Mesendoderm (in vitro differentiated cells): ENCODE measurements at regions not wholly inside any gene's neighbourhood (a gene's known extent, or its start where the extent isn't known, plus 50 kb on each side); places are given as distances from the start of the nearest gene placed in this dataset.

Experiments
- DNase-seq: peaks from one replicate; pipeline ENCODE4 v3.0.0; 2013
- H2AK5ac ChIP-seq: 2 replicates; pipeline ENCODE4 v1.6.1; 2013; ENCODE audit warnings: low read length, inconsistent platforms
- H2BK120ac ChIP-seq: 2 replicates; pipeline ENCODE4 v1.6.1; 2013; ENCODE audit warnings: low read depth, mild to moderate bottlenecking, low read length, moderate library complexity, mixed read lengths
- H2BK15ac ChIP-seq: replicated peaks from 2 replicates; pipeline ENCODE4 v1.6.1; 2013; ENCODE audit warnings: low read depth, mild to moderate bottlenecking, moderate library complexity
- H2BK5ac ChIP-seq: 2 replicates; pipeline ENCODE4 v1.6.1; 2013; ENCODE audit warnings: low read length, inconsistent platforms
- H3K18ac ChIP-seq: 2 replicates; pipeline ENCODE4 v1.6.1; 2013; ENCODE audit warnings: mild to moderate bottlenecking, low read length, mixed read lengths
- H3K23ac ChIP-seq: one replicate; pipeline ENCODE4 v1.6.1; 2013; ENCODE audit warnings: low read length
- H3K27ac ChIP-seq: 2 replicates; pipeline ENCODE4 v1.5.1; 2013; ENCODE audit warnings: low read depth, mild to moderate bottlenecking, inconsistent platforms, low read length, moderate library complexity
- H3K27me3 ChIP-seq: 2 replicates; pipeline ENCODE4 v1.6.1; 2013; ENCODE audit warnings: low read length, control low read depth, mild to moderate bottlenecking, inconsistent platforms; ENCODE audit not compliant: insufficient read depth, poor library complexity
- H3K36me3 ChIP-seq: 2 replicates; pipeline ENCODE4 v1.6.1; 2013; ENCODE audit warnings: low read length, inconsistent platforms; ENCODE audit not compliant: control insufficient read depth, insufficient read depth
- H3K4ac ChIP-seq: one replicate; pipeline ENCODE4 v1.6.1; 2013; ENCODE audit warnings: low read depth, mild to moderate bottlenecking, low read length, moderate library complexity
- H3K4me1 ChIP-seq: 2 replicates; pipeline ENCODE4 v1.6.1; 2013; ENCODE audit warnings: low read depth, low read length, inconsistent platforms; ENCODE audit not compliant: control insufficient read depth
- H3K4me2 ChIP-seq: 2 replicates; pipeline ENCODE4 v1.6.1; 2013; ENCODE audit warnings: low read length
- H3K4me3 ChIP-seq: 2 replicates; pipeline ENCODE4 v1.5.1; 2013; ENCODE audit warnings: mild to moderate bottlenecking, low read length
- H3K56ac ChIP-seq: one replicate; pipeline ENCODE4 v1.6.1; 2013; ENCODE audit warnings: low read length
- H3K79me1 ChIP-seq: 2 replicates; pipeline ENCODE4 v1.6.1; 2013; ENCODE audit warnings: low read length, inconsistent platforms
- H3K79me2 ChIP-seq: 2 replicates; pipeline ENCODE4 v1.6.1; 2013; ENCODE audit warnings: mild to moderate bottlenecking, low read length; ENCODE audit not compliant: control insufficient read depth, insufficient read depth
- H3K9ac ChIP-seq: 2 replicates; pipeline ENCODE4 v1.6.1; 2013; ENCODE audit warnings: low read length, inconsistent platforms
- H4K5ac ChIP-seq: one replicate; pipeline ENCODE4 v1.6.1; 2013; ENCODE audit warnings: low read length
- H4K8ac ChIP-seq: one replicate; pipeline ENCODE4 v1.6.1; 2013; ENCODE audit warnings: low read depth, mild to moderate bottlenecking, control low read depth, low read length, moderate library complexity
- WGBS: extraction: QIAGEN DNeasy Blood & Tissue Kit; methylation state at CpG from one replicate; pipeline ENCODE4 v1.1.7; 2013; ENCODE audit warnings: low lambda C conversion rate, missing lambda C conversion rate; ENCODE audit not compliant: insufficient coverage; ENCODE audit errors: extremely low coverage; 5-methylcytosine and 5-hydroxymethylcytosine counted together

- Histone ChIP-seq H3K36me3 (no peaks in the 10 kb centered on the region), H3K4me1 (no peaks in the 10 kb centered on the region), H3K9ac (no peak overlapping the region), H2AK5ac (no peak overlapping the region), H3K79me2 (no peaks in the 10 kb centered on the region), H2BK5ac (no peak overlapping the region), H3K4ac (peak overlapping the region; percentile 31), H3K18ac (no peak overlapping the region), H3K23ac (no peak overlapping the region), H3K27me3 (no peaks in the 10 kb centered on the region), H4K8ac (no peak overlapping the region), H3K56ac (no peak overlapping the region), H2BK120ac (no peak overlapping the region), H4K5ac (no peak overlapping the region), H3K4me2 (no peak overlapping the region), H2BK15ac (no peak overlapping the region), H3K79me1 (no peaks in the 10 kb centered on the region), H3K27ac (no peak overlapping the region), H3K4me3 (no peak overlapping the region)
- no CpG with 5 or more reads among the region's 4 CpGs for WGBS
- no peak for DNase-seq
Observed at GRCh38 chr11:128239306-128239705, 348.1 kb downstream of the ETS1 start.

GRCh38 chr11:128238521-128239265, 348.7 kb downstream of the ETS1 start:
- no peak overlapping the region for H2BK120ac ChIP-seq
- H3K4ac ChIP-seq = no peak overlapping the region
- no CpG with 5 or more reads among the region's 1 CpG for WGBS
- no peak overlapping the region for H2AK5ac ChIP-seq
- H3K4me1 ChIP-seq = no peaks in the 10 kb centered on the region
- H3K36me3 ChIP-seq = no peaks in the 10 kb centered on the region
- H3K79me2 ChIP-seq = no peaks in the 10 kb centered on the region
- H3K9ac ChIP-seq = no peak overlapping the region
- no peak overlapping the region for H3K23ac ChIP-seq
- H2BK5ac ChIP-seq = no peak overlapping the region
- H3K56ac ChIP-seq = no peak overlapping the region
- no peak overlapping the region for H2BK15ac ChIP-seq
- no peak overlapping the region for H3K4me2 ChIP-seq
- no peaks in the 10 kb centered on the region for H3K79me1 ChIP-seq
- H3K4me3 ChIP-seq = no peak overlapping the region
- no peak overlapping the region for H4K5ac ChIP-seq
- no peaks in the 10 kb centered on the region for H3K27me3 ChIP-seq
- H4K8ac ChIP-seq = no peak overlapping the region
- no peak overlapping the region for H3K27ac ChIP-seq
- DNase-seq = no peak
- no peak overlapping the region for H3K18ac ChIP-seq

- no peak overlapping the region for H3K18ac ChIP-seq
- no peak overlapping the region for H3K56ac ChIP-seq
- H3K23ac ChIP-seq = no peak overlapping the region
- no peak overlapping the region for H3K27ac ChIP-seq
- H2BK5ac ChIP-seq = no peak overlapping the region
- DNase-seq = no peak
- H3K9ac ChIP-seq = no peak overlapping the region
- no peaks in the 10 kb centered on the region for H3K36me3 ChIP-seq
- H3K4me2 ChIP-seq = no peak overlapping the region
- H3K79me1 ChIP-seq = no peaks in the 10 kb centered on the region
- no peak overlapping the region for H4K5ac ChIP-seq
- H3K79me2 ChIP-seq = no peaks in the 10 kb centered on the region
- no peak overlapping the region for H2AK5ac ChIP-seq
- no peak overlapping the region for H2BK15ac ChIP-seq
- H3K4me1 ChIP-seq = no peaks in the 10 kb centered on the region
- H3K27me3 ChIP-seq = no peaks in the 10 kb centered on the region
- no peak overlapping the region for H4K8ac ChIP-seq
- no peak overlapping the region for H3K4me3 ChIP-seq
- no CpG with 5 or more reads among the region's 49 CpGs for WGBS
- H2BK120ac ChIP-seq = no peak overlapping the region
- no peak overlapping the region for H3K4ac ChIP-seq
Observed at GRCh38 chr11:128236506-128237498, 350.6 kb downstream of the ETS1 start.

GRCh38 chr11:128235958-128236357, 351.4 kb downstream of the ETS1 start:
- WGBS = no CpG with 5 or more reads among the region's 4 CpGs
- DNase-seq = no peak

GRCh38 chr11:128235426-128235825, 351.9 kb downstream of the ETS1 start:
- Histone ChIP-seq H3K4me3 (no peak overlapping the region), H3K23ac (no peak overlapping the region), H3K79me1 (no peaks in the 10 kb centered on the region), H3K27ac (no peak overlapping the region), H4K8ac (no peak overlapping the region), H2BK15ac (no peak overlapping the region), H2AK5ac (no peak overlapping the region), H3K79me2 (no peaks in the 10 kb centered on the region), H2BK5ac (no peak overlapping the region), H3K27me3 (no peaks in the 10 kb centered on the region), H4K5ac (no peak overlapping the region), H2BK120ac (no peak overlapping the region), H3K4me1 (no peaks in the 10 kb centered on the region), H3K18ac (no peak overlapping the region), H3K56ac (no peak overlapping the region), H3K9ac (no peak overlapping the region), H3K36me3 (no peaks in the 10 kb centered on the region), H3K4ac (no peak overlapping the region), H3K4me2 (no peak overlapping the region)
- peak; percentile 15 for DNase-seq
- no CpG with 5 or more reads among the region's 3 CpGs for WGBS

More at GRCh38 chr11:128235958-128236357, 351.4 kb downstream of the ETS1 start:
- H2AK5ac ChIP-seq = no peak overlapping the region
- no peak overlapping the region for H3K27ac ChIP-seq
- no peaks in the 10 kb centered on the region for H3K79me1 ChIP-seq
- no peak overlapping the region for H3K18ac ChIP-seq
- H2BK5ac ChIP-seq = no peak overlapping the region
- H3K23ac ChIP-seq = no peak overlapping the region
- no peaks in the 10 kb centered on the region for H3K79me2 ChIP-seq
- H3K36me3 ChIP-seq = no peaks in the 10 kb centered on the region
- no peak overlapping the region for H3K4ac ChIP-seq
- H3K27me3 ChIP-seq = no peaks in the 10 kb centered on the region
- no peak overlapping the region for H2BK120ac ChIP-seq
- no peaks in the 10 kb centered on the region for H3K4me1 ChIP-seq
- H3K4me3 ChIP-seq = no peak overlapping the region
- H4K8ac ChIP-seq = no peak overlapping the region
- no peak overlapping the region for H4K5ac ChIP-seq
- H3K56ac ChIP-seq = no peak overlapping the region
- no peak overlapping the region for H3K9ac ChIP-seq
- H3K4me2 ChIP-seq = no peak overlapping the region
- no peak overlapping the region for H2BK15ac ChIP-seq
